AG09319 (cell line): ENCODE measurements at regions not wholly inside any gene's neighbourhood (a gene's known extent, or its start where the extent isn't known, plus 50 kb on each side); places are given as distances from the start of the nearest gene placed in this dataset.

Experiments
- DNase-seq: peaks from one replicate; pipeline ENCODE4 v3.0.0-alpha.2; 2010; ENCODE audit warnings: low read depth; ENCODE audit errors: extremely low read depth
- CTCF ChIP-seq: IDR thresholded peaks from 2 replicates; pipeline ENCODE4 v1.5.1; 2011; ENCODE audit warnings: low read depth, mild to moderate bottlenecking, inconsistent platforms, low read length, moderate library complexity

- TF ChIP-seq CTCF: no peak
- no peak for DNase-seq
These were observed 1250.1 kb downstream of the ZPLD1 start for GRCh38 chr3:103684904-103685303.

- TF ChIP-seq CTCF: no peak
- no peak for DNase-seq
These were observed 1251.1 kb downstream of the ZPLD1 start for GRCh38 chr3:103685939-103686338.

GRCh38 chr3:103690536-103690935, 1255.7 kb downstream of the ZPLD1 start:
- DNase-seq: no peak
- no peak for TF ChIP-seq CTCF

- TF ChIP-seq CTCF: no peak
- DNase-seq: no peak
These were observed 1259.0 kb downstream of the ZPLD1 start for GRCh38 chr3:103693831-103694230.

GRCh38 chr3:103698646-103699045, 1263.8 kb downstream of the ZPLD1 start:
- TF ChIP-seq CTCF: no peak

GRCh38 chr3:103699228-103699627, 1264.4 kb downstream of the ZPLD1 start:
- no peak for TF ChIP-seq CTCF
- no peak for DNase-seq

More at GRCh38 chr3:103698646-103699045, 1263.8 kb downstream of the ZPLD1 start:
- no peak for DNase-seq

- no peak for DNase-seq
- TF ChIP-seq CTCF: no peak
These were observed 1270.8 kb downstream of the ZPLD1 start for GRCh38 chr3:103705641-103706040.
